Endothelial cell of umbilical vein (primary cell): ENCODE measurements at regions not wholly inside any gene's neighbourhood (a gene's known extent, or its start where the extent isn't known, plus 50 kb on each side); places are given as distances from the start of the nearest gene placed in this dataset.

ENCODE experiments used
- BruUV-seq: library from RNA; stranded (reverse); fragments of 400-500 nt; replicated peaks from 2 replicates; lab custom pipeline; 2021; lab: Mats Ljungman, UMichigan
- CTCF ChIA-PET: fragments of 300-600, 350-600 bp; sonication (Branson Sonifier 250); formaldehyde crosslinking; loops from one replicate; lab custom pipeline; 2021; ENCODE audit warnings: antibody characterized with exemption, inconsistent platforms; lab: Charles Lee
- POLR2A ChIA-PET: fragments of 300-600, 350-600 bp; sonication (Branson Sonifier 250); formaldehyde crosslinking; loops from one replicate; lab custom pipeline; 2021; ENCODE audit warnings: antibody characterized with exemption, inconsistent platforms; lab: Charles Lee
- DNase-seq: peaks from one replicate; pipeline ENCODE4 v3.0.0-alpha.2; 2011; ENCODE audit warnings: low read depth, low spot score
- FAIRE-seq: peaks from 2 replicates; lab custom pipeline; 2011; peaks lifted over from hg19 to GRCh38; lab: Jason Lieb, UNC
- H2AFZ ChIP-seq: 2 replicates; pipeline ENCODE4 v1.6.0; 2012; ENCODE audit warnings: low read depth, low read length, control low read depth, inconsistent platforms
- H3K27ac ChIP-seq: 2 replicates; pipeline ENCODE4 v1.5.1; 2011; ENCODE audit warnings: low read depth, mild to moderate bottlenecking, control low read depth, low read length, moderate library complexity; ENCODE audit not compliant: insufficient read depth
- H3K27me3 ChIP-seq, 2 experiments: 2 replicates each; pipeline versions ENCODE4 v1.6.0 to v1.6.1; 2011; ENCODE audit warnings: low read length in 2 of 2, mixed read lengths in 1 of 2; ENCODE audit not compliant: control insufficient read depth in 2 of 2, insufficient read depth in 2 of 2
- H3K36me3 ChIP-seq, 2 experiments: 2 replicates in 1 of 2; 3 replicates in 1 of 2; pipeline ENCODE4 v1.5.1; 2011; ENCODE audit warnings: low read length in 2 of 2, mild to moderate bottlenecking in 1 of 2, moderate library complexity in 1 of 2; ENCODE audit not compliant: control insufficient read depth in 2 of 2, insufficient read depth in 2 of 2; ENCODE audit errors: extremely low read depth in 1 of 2
- H3K4me1 ChIP-seq: 3 replicates; pipeline ENCODE4 v1.5.1; 2011; ENCODE audit warnings: mild to moderate bottlenecking, low read length; ENCODE audit not compliant: control insufficient read depth, insufficient read depth; ENCODE audit errors: extremely low read depth
- H3K4me2 ChIP-seq: 2 replicates; pipeline ENCODE4 v1.6.1; 2011; ENCODE audit warnings: low read length, control low read depth, mixed read lengths; ENCODE audit not compliant: insufficient read depth
- H3K4me3 ChIP-seq, 3 experiments: fragments of 200-600 bp in 1 of 3; sonication (generic), shearing (Covaris generic) in 1 of 3; replicated peaks in 1 of 3; 2 replicates each; pipeline ENCODE4 v1.5.1; 2011 to 2016; ENCODE audit warnings: control low read depth in 3 of 3, low read length in 3 of 3, mild to moderate bottlenecking in 2 of 3, inconsistent platforms in 1 of 3, low read depth in 1 of 3, moderate library complexity in 1 of 3; ENCODE audit not compliant: insufficient read depth in 1 of 3
- H3K79me2 ChIP-seq: 2 replicates; pipeline ENCODE4 v1.6.0; 2012; ENCODE audit warnings: low read length, inconsistent platforms; ENCODE audit not compliant: control insufficient read depth, insufficient read depth
- H3K9ac ChIP-seq: replicated peaks from 2 replicates; pipeline ENCODE3; 2011; ENCODE audit warnings: low read length, control low read depth; ENCODE audit not compliant: insufficient read depth; ENCODE audit errors: extremely low read depth
- H3K9me1 ChIP-seq: replicated peaks from 3 replicates; pipeline ENCODE4 v1.6.0; 2011; ENCODE audit warnings: mild to moderate bottlenecking, low read length; ENCODE audit not compliant: control insufficient read depth, insufficient read depth; ENCODE audit errors: extremely low read depth
- H3K9me3 ChIP-seq: replicated peaks from 2 replicates; pipeline ENCODE4 v1.5.1; 2012; ENCODE audit warnings: low read length, inconsistent platforms; ENCODE audit not compliant: control insufficient read depth, insufficient read depth
- H4K20me1 ChIP-seq: replicated peaks from 2 replicates; pipeline ENCODE3; 2011; ENCODE audit warnings: mild to moderate bottlenecking, low read length; ENCODE audit not compliant: control insufficient read depth, insufficient read depth; ENCODE audit errors: extremely low read depth
- CTCF ChIP-seq, 2 donors: IDR thresholded peaks; 1 replicate in 1 of 2; 2 replicates in 1 of 2; pipeline ENCODE4 v1.5.1; 2011; ENCODE audit warnings: low read length in 2 of 2, mild to moderate bottlenecking in 2 of 2, moderate library complexity in 2 of 2, control low read depth in 1 of 2, inconsistent platforms in 1 of 2, low read depth in 1 of 2; ENCODE audit not compliant: insufficient read depth in 1 of 2; ENCODE audit errors: extremely low read depth in 1 of 2
- EZH2 ChIP-seq: IDR thresholded peaks from 2 replicates; pipeline ENCODE4 v1.6.1; 2012; ENCODE audit warnings: borderline replicate concordance, low read depth, mild to moderate bottlenecking, moderate library complexity, low read length, inconsistent platforms; ENCODE audit not compliant: severe bottlenecking
- FOS ChIP-seq: IDR thresholded peaks from 2 replicates; pipeline ENCODE4 v1.6.1; 2011; ENCODE audit warnings: mild to moderate bottlenecking, low read length, moderate library complexity, borderline replicate concordance; ENCODE audit not compliant: insufficient read depth
- GATA2 ChIP-seq: IDR thresholded peaks from 2 replicates; pipeline ENCODE4 v1.7.0; 2011; ENCODE audit warnings: low read depth, mild to moderate bottlenecking, moderate library complexity, mixed read lengths, low read length; ENCODE audit not compliant: insufficient read length, insufficient read depth
- JUN ChIP-seq: IDR thresholded peaks from 2 replicates; pipeline ENCODE4 v1.6.1; 2011; ENCODE audit warnings: borderline replicate concordance, low read depth; ENCODE audit not compliant: insufficient read length, insufficient read depth
- MAX ChIP-seq: IDR thresholded peaks from 2 replicates; pipeline ENCODE4 v1.6.1; 2011; ENCODE audit not compliant: insufficient read depth, insufficient read length
- MYC ChIP-seq: IDR thresholded peaks from one replicate; pipeline ENCODE4 v1.6.1; 2011; ENCODE audit warnings: mild to moderate bottlenecking, low read depth, low read length
- POLR2A ChIP-seq: IDR thresholded peaks from 2 replicates; pipeline ENCODE4 v1.6.1; 2012; ENCODE audit warnings: low read depth, mild to moderate bottlenecking, control low read depth, low read length
- POLR2AphosphoS5 ChIP-seq: IDR thresholded peaks from 2 replicates; pipeline ENCODE4 v1.6.1; 2012; ENCODE audit warnings: low read depth, mild to moderate bottlenecking, control low read depth, low read length, moderate library complexity; ENCODE audit not compliant: insufficient read depth
- dilution Hi-C: fragments of 300-500 bp; cut with MboI; formaldehyde crosslinking; loops from one replicate; pipeline ENCODE4 v1.15.0; 2019; ENCODE audit warnings: low sequenced_read_pairs; ENCODE audit not compliant: extremely low pct_ligation_motif_present
- intact Hi-C: fragments of 100-400 bp; cut with micrococcal nuclease; formaldehyde crosslinking; loops from one replicate; pipeline ENCODE4 v1.10.0; 2022

DNA sequence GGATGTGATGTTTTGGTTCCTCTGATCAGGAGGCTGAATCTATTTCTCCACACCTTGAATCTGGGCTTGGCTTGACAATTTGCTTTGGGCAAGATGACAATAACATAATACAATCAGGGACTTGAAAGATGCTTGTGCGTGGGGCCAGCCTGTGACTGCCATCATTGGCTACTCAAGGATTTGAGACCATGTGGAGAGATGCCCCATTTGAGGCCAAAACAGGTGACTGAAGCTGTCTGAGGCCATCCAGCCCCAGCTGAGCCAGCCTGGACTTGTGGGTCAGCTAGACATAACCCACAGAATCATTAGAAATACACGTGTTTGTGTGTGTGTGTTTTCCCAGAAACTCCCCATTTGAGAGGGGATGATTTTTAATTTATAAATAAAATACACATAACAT is 421.5 kb downstream of the PTPRU start:
- Histone ChIP-seq H3K9me3 (no peaks in the 10 kb centered on the region), H3K9ac (no peak overlapping the region), H3K27me3 (no peaks in the 10 kb centered on the region), H3K4me2 (no peak overlapping the region), H3K27ac (no peak overlapping the region), H4K20me1 (no peaks in the 10 kb centered on the region), H3K4me1 (no peaks in the 10 kb centered on the region), H3K79me2 (no peaks in the 10 kb centered on the region), H3K4me3 (no peak overlapping the region), H3K9me1 (no peaks in the 10 kb centered on the region), H2AFZ (no peak overlapping the region), H3K36me3 (no peaks in the 10 kb centered on the region)
- dilution Hi-C loops = no loop called here
- ChIA-PET POLR2A (no interaction called here), CTCF (no interaction called here)
- no peak for DNase-seq
- no TSS peak for BruUV-seq
- no peak for FAIRE-seq
- intact Hi-C loops = no loop called here
- TF ChIP-seq FOS (no peak), EZH2 (no peak), JUN (no peak), POLR2A (no peak), POLR2AphosphoS5 (no peak), MYC (no peak), GATA2 (no peak), CTCF (IDR thresholded peaks at IDR 0.05; ENCODE audit: extremely low read depth in 1 of 2, insufficient read depth in 1 of 2, low read depth in 1 of 2, low read length in 2 of 2) (no peak), MAX (no peak)
